Endothelial cell of umbilical vein (primary cell): ENCODE measurements at regions not wholly inside any gene's neighbourhood (a gene's known extent, or its start where the extent isn't known, plus 50 kb on each side); places are given as distances from the start of the nearest gene placed in this dataset.

Experiments
- BruUV-seq: library from RNA; stranded (reverse); fragments of 400-500 nt; replicated peaks from 2 replicates; lab custom pipeline; 2021; lab: Mats Ljungman, UMichigan
- CTCF ChIA-PET: fragments of 300-600, 350-600 bp; sonication (Branson Sonifier 250); formaldehyde crosslinking; loops from one replicate; lab custom pipeline; 2021; ENCODE audit warnings: antibody characterized with exemption, inconsistent platforms; lab: Charles Lee
- POLR2A ChIA-PET: fragments of 300-600, 350-600 bp; sonication (Branson Sonifier 250); formaldehyde crosslinking; loops from one replicate; lab custom pipeline; 2021; ENCODE audit warnings: antibody characterized with exemption, inconsistent platforms; lab: Charles Lee
- DNase-seq: peaks from one replicate; pipeline ENCODE4 v3.0.0-alpha.2; 2011; ENCODE audit warnings: low read depth, low spot score
- FAIRE-seq: peaks from 2 replicates; lab custom pipeline; 2011; peaks lifted over from hg19 to GRCh38; lab: Jason Lieb, UNC
- H2AFZ ChIP-seq: 2 replicates; pipeline ENCODE4 v1.6.0; 2012; ENCODE audit warnings: low read depth, low read length, control low read depth, inconsistent platforms
- H3K27ac ChIP-seq: 2 replicates; pipeline ENCODE4 v1.5.1; 2011; ENCODE audit warnings: low read depth, mild to moderate bottlenecking, control low read depth, low read length, moderate library complexity; ENCODE audit not compliant: insufficient read depth
- H3K27me3 ChIP-seq, 2 experiments: 2 replicates each; pipeline versions ENCODE4 v1.6.0 to v1.6.1; 2011; ENCODE audit warnings: low read length in 2 of 2, mixed read lengths in 1 of 2; ENCODE audit not compliant: control insufficient read depth in 2 of 2, insufficient read depth in 2 of 2
- H3K36me3 ChIP-seq, 2 experiments: 2 replicates in 1 of 2; 3 replicates in 1 of 2; pipeline ENCODE4 v1.5.1; 2011; ENCODE audit warnings: low read length in 2 of 2, mild to moderate bottlenecking in 1 of 2, moderate library complexity in 1 of 2; ENCODE audit not compliant: control insufficient read depth in 2 of 2, insufficient read depth in 2 of 2; ENCODE audit errors: extremely low read depth in 1 of 2
- H3K4me1 ChIP-seq: 3 replicates; pipeline ENCODE4 v1.5.1; 2011; ENCODE audit warnings: mild to moderate bottlenecking, low read length; ENCODE audit not compliant: control insufficient read depth, insufficient read depth; ENCODE audit errors: extremely low read depth
- H3K4me2 ChIP-seq: 2 replicates; pipeline ENCODE4 v1.6.1; 2011; ENCODE audit warnings: low read length, control low read depth, mixed read lengths; ENCODE audit not compliant: insufficient read depth
- H3K4me3 ChIP-seq, 3 experiments: fragments of 200-600 bp in 1 of 3; sonication (generic), shearing (Covaris generic) in 1 of 3; replicated peaks in 1 of 3; 2 replicates each; pipeline ENCODE4 v1.5.1; 2011 to 2016; ENCODE audit warnings: control low read depth in 3 of 3, low read length in 3 of 3, mild to moderate bottlenecking in 2 of 3, inconsistent platforms in 1 of 3, low read depth in 1 of 3, moderate library complexity in 1 of 3; ENCODE audit not compliant: insufficient read depth in 1 of 3
- H3K79me2 ChIP-seq: 2 replicates; pipeline ENCODE4 v1.6.0; 2012; ENCODE audit warnings: low read length, inconsistent platforms; ENCODE audit not compliant: control insufficient read depth, insufficient read depth
- H3K9ac ChIP-seq: replicated peaks from 2 replicates; pipeline ENCODE3; 2011; ENCODE audit warnings: low read length, control low read depth; ENCODE audit not compliant: insufficient read depth; ENCODE audit errors: extremely low read depth
- H3K9me1 ChIP-seq: replicated peaks from 3 replicates; pipeline ENCODE4 v1.6.0; 2011; ENCODE audit warnings: mild to moderate bottlenecking, low read length; ENCODE audit not compliant: control insufficient read depth, insufficient read depth; ENCODE audit errors: extremely low read depth
- H3K9me3 ChIP-seq: replicated peaks from 2 replicates; pipeline ENCODE4 v1.5.1; 2012; ENCODE audit warnings: low read length, inconsistent platforms; ENCODE audit not compliant: control insufficient read depth, insufficient read depth
- H4K20me1 ChIP-seq: replicated peaks from 2 replicates; pipeline ENCODE3; 2011; ENCODE audit warnings: mild to moderate bottlenecking, low read length; ENCODE audit not compliant: control insufficient read depth, insufficient read depth; ENCODE audit errors: extremely low read depth
- EZH2 ChIP-seq: IDR thresholded peaks from 2 replicates; pipeline ENCODE4 v1.6.1; 2012; ENCODE audit warnings: borderline replicate concordance, low read depth, mild to moderate bottlenecking, moderate library complexity, low read length, inconsistent platforms; ENCODE audit not compliant: severe bottlenecking
- FOS ChIP-seq: IDR thresholded peaks from 2 replicates; pipeline ENCODE4 v1.6.1; 2011; ENCODE audit warnings: mild to moderate bottlenecking, low read length, moderate library complexity, borderline replicate concordance; ENCODE audit not compliant: insufficient read depth
- GATA2 ChIP-seq: IDR thresholded peaks from 2 replicates; pipeline ENCODE4 v1.7.0; 2011; ENCODE audit warnings: low read depth, mild to moderate bottlenecking, moderate library complexity, mixed read lengths, low read length; ENCODE audit not compliant: insufficient read length, insufficient read depth
- JUN ChIP-seq: IDR thresholded peaks from 2 replicates; pipeline ENCODE4 v1.6.1; 2011; ENCODE audit warnings: borderline replicate concordance, low read depth; ENCODE audit not compliant: insufficient read length, insufficient read depth
- MAX ChIP-seq: IDR thresholded peaks from 2 replicates; pipeline ENCODE4 v1.6.1; 2011; ENCODE audit not compliant: insufficient read depth, insufficient read length
- MYC ChIP-seq: IDR thresholded peaks from one replicate; pipeline ENCODE4 v1.6.1; 2011; ENCODE audit warnings: mild to moderate bottlenecking, low read depth, low read length
- POLR2A ChIP-seq: IDR thresholded peaks from 2 replicates; pipeline ENCODE4 v1.6.1; 2012; ENCODE audit warnings: low read depth, mild to moderate bottlenecking, control low read depth, low read length
- POLR2AphosphoS5 ChIP-seq: IDR thresholded peaks from 2 replicates; pipeline ENCODE4 v1.6.1; 2012; ENCODE audit warnings: low read depth, mild to moderate bottlenecking, control low read depth, low read length, moderate library complexity; ENCODE audit not compliant: insufficient read depth
- dilution Hi-C: fragments of 300-500 bp; cut with MboI; formaldehyde crosslinking; loops from one replicate; pipeline ENCODE4 v1.15.0; 2019; ENCODE audit warnings: low sequenced_read_pairs; ENCODE audit not compliant: extremely low pct_ligation_motif_present
- intact Hi-C: fragments of 100-400 bp; cut with micrococcal nuclease; formaldehyde crosslinking; loops from one replicate; pipeline ENCODE4 v1.10.0; 2022
- TF ChIP-seq, protein P1 (sequence below), 2 donors: IDR thresholded peaks; 1 replicate in 1 of 2; 2 replicates in 1 of 2; pipeline ENCODE4 v1.5.1; 2011; ENCODE audit warnings: low read length in 2 of 2, mild to moderate bottlenecking in 2 of 2, moderate library complexity in 2 of 2, control low read depth in 1 of 2, inconsistent platforms in 1 of 2, low read depth in 1 of 2; ENCODE audit not compliant: insufficient read depth in 1 of 2; ENCODE audit errors: extremely low read depth in 1 of 2

- ChIA-PET CTCF (no interaction called here), POLR2A (no interaction called here)
- H3K9ac ChIP-seq, result no peak overlapping the region
- no peaks in the 10 kb centered on the region for H3K4me1 ChIP-seq
- H3K79me2 ChIP-seq, result no peaks in the 10 kb centered on the region
- no peaks in the 10 kb centered on the region for H3K9me3 ChIP-seq
- TF ChIP-seq POLR2A (no peak), MYC (no peak), POLR2AphosphoS5 (no peak), GATA2 (no peak), EZH2 (no peak), MAX (no peak), FOS (no peak), JUN (no peak)
- TF ChIP-seq, protein P1, sequence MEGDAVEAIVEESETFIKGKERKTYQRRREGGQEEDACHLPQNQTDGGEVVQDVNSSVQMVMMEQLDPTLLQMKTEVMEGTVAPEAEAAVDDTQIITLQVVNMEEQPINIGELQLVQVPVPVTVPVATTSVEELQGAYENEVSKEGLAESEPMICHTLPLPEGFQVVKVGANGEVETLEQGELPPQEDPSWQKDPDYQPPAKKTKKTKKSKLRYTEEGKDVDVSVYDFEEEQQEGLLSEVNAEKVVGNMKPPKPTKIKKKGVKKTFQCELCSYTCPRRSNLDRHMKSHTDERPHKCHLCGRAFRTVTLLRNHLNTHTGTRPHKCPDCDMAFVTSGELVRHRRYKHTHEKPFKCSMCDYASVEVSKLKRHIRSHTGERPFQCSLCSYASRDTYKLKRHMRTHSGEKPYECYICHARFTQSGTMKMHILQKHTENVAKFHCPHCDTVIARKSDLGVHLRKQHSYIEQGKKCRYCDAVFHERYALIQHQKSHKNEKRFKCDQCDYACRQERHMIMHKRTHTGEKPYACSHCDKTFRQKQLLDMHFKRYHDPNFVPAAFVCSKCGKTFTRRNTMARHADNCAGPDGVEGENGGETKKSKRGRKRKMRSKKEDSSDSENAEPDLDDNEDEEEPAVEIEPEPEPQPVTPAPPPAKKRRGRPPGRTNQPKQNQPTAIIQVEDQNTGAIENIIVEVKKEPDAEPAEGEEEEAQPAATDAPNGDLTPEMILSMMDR (IDR thresholded peaks at IDR 0.05; ENCODE audit: extremely low read depth in 1 of 2, insufficient read depth in 1 of 2, low read depth in 1 of 2, low read length in 2 of 2), result no peak
- no peaks in the 10 kb centered on the region for H3K27me3 ChIP-seq
- no TSS peak for BruUV-seq
- H2AFZ ChIP-seq, result no peak overlapping the region
- DNase-seq, result no peak
- intact Hi-C loops (no loop called here), dilution Hi-C loops (no loop called here)
- no peak overlapping the region for H3K4me2 ChIP-seq
- no peak overlapping the region for H3K4me3 ChIP-seq
- no peaks in the 10 kb centered on the region for H4K20me1 ChIP-seq
- H3K36me3 ChIP-seq, result no peaks in the 10 kb centered on the region
- H3K9me1 ChIP-seq, result no peaks in the 10 kb centered on the region
- FAIRE-seq, result no peak
- no peak overlapping the region for H3K27ac ChIP-seq
These were observed 100.7 kb upstream of the GMDS start for GRCh38 chr6:2346078-2346477.
